ENCODE measurements at regions not wholly inside any gene's neighbourhood (a gene's known extent, or its start where the extent isn't known, plus 50 kb on each side); places are given as distances from the start of the nearest gene placed in this dataset.

- no peak for TF ChIP-seq NR4A1 (CRISPR knock-in tag; IDR thresholded peaks at IDR 0.05)
- no peak for TF ChIP-seq NR4A1 (tag; IDR thresholded peaks at IDR 0.05)
- no peak for TF ChIP-seq SMAD3 (CRISPR knock-in tag; conservative IDR thresholded peaks at IDR 0.05)
- TF ChIP-seq ZNF41 (CRISPR knock-in tag; conservative IDR thresholded peaks at IDR 0.05) = no peak
- TF ChIP-seq CREM (IDR thresholded peaks at IDR 0.05; ENCODE audit: low read depth) = no peak
Observed at GRCh38 chr3:5466065-5466464, 278.6 kb downstream of the EDEM1 start.
